ENCODE measurements at regions not wholly inside any gene's neighbourhood (a gene's known extent, or its start where the extent isn't known, plus 50 kb on each side); places are given as distances from the start of the nearest gene placed in this dataset.
"Not testable (repeated sequence)": the region's sequence is repeated elsewhere in the genome, so short reads cannot be mapped to it uniquely, and the experiment has no call there.

- TF ChIP-seq CTCF (IDR thresholded peaks at IDR 0.05; ENCODE audit: insufficient read depth, low read depth, low read length, missing control alignments): no peak
- no peak overlapping the region for H3K4me3 ChIP-seq (ENCODE audit: low read length)
- DNase-seq (ENCODE audit: low read depth): no peak
These were observed 189.7 kb downstream of the TRIML1 start for GRCh38 chr4:188328966-188329365.

- H3K4me3 ChIP-seq (ENCODE audit: low read length): no peak overlapping the region
- no peak for TF ChIP-seq CTCF (IDR thresholded peaks at IDR 0.05; ENCODE audit: insufficient read depth, low read depth, low read length, missing control alignments)
- DNase-seq (ENCODE audit: low read depth): no peak
These were observed 190.3 kb downstream of the TRIML1 start for GRCh38 chr4:188329521-188329920.

GRCh38 chr4:188332265-188332664, 193.0 kb downstream of the TRIML1 start:
- no peak for TF ChIP-seq CTCF (IDR thresholded peaks at IDR 0.05; ENCODE audit: insufficient read depth, low read depth, low read length, missing control alignments)
- DNase-seq (ENCODE audit: low read depth): no peak
- H3K4me3 ChIP-seq (ENCODE audit: low read length): no peak overlapping the region

- H3K4me3 ChIP-seq (ENCODE audit: low read length): no peak overlapping the region
- no peak for TF ChIP-seq CTCF (IDR thresholded peaks at IDR 0.05; ENCODE audit: insufficient read depth, low read depth, low read length, missing control alignments)
- no peak for DNase-seq (ENCODE audit: low read depth)
These were observed 197.7 kb downstream of the TRIML1 start for GRCh38 chr4:188336891-188337290.

- no peak overlapping the region for H3K4me3 ChIP-seq (ENCODE audit: low read length)
- DNase-seq (ENCODE audit: low read depth): no peak
- no peak for TF ChIP-seq CTCF (IDR thresholded peaks at IDR 0.05; ENCODE audit: insufficient read depth, low read depth, low read length, missing control alignments)
These were observed 202.2 kb downstream of the TRIML1 start for GRCh38 chr4:188341428-188341827.

GRCh38 chr4:188346171-188346809, 207.0 kb downstream of the TRIML1 start:
- TF ChIP-seq CTCF (IDR thresholded peaks at IDR 0.05; ENCODE audit: insufficient read depth, low read depth, low read length, missing control alignments): no peak
- no peak overlapping the region for H3K4me3 ChIP-seq (ENCODE audit: low read length)
- no peak for DNase-seq (ENCODE audit: low read depth)

GRCh38 chr4:188347339-188347738, 208.1 kb downstream of the TRIML1 start:
- DNase-seq (ENCODE audit: low read depth): no peak
- no peak overlapping the region for H3K4me3 ChIP-seq (ENCODE audit: low read length)
- no peak for TF ChIP-seq CTCF (IDR thresholded peaks at IDR 0.05; ENCODE audit: insufficient read depth, low read depth, low read length, missing control alignments)

GRCh38 chr4:188349569-188349968, 210.3 kb downstream of the TRIML1 start:
- H3K4me3 ChIP-seq (ENCODE audit: low read length); DNase-seq (ENCODE audit: low read depth): not testable (repeated sequence)
